ENCODE measurements at regions not wholly inside any gene's neighbourhood (a gene's known extent, or its start where the extent isn't known, plus 50 kb on each side); places are given as distances from the start of the nearest gene placed in this dataset.
"Not testable (repeated sequence)": the region's sequence is repeated elsewhere in the genome, so short reads cannot be mapped to it uniquely, and the experiment has no call there.

GRCh38 chr3:48101301-48101650, 85.1 kb upstream of the MAP4 start:
- DNase-seq (ENCODE audit: low read depth): not testable (repeated sequence)

- DNase-seq (ENCODE audit: low read depth): no peak
Measured at GRCh38 chr3:48092270-48092669, 76.1 kb upstream of the MAP4 start.

GRCh38 chr3:48090166-48090939, 74.1 kb upstream of the MAP4 start:
- no peak for DNase-seq (ENCODE audit: low read depth)

- peak; percentile 98 for DNase-seq (ENCODE audit: low read depth)
Measured at GRCh38 chr3:48088749-48089466, 72.7 kb upstream of the MAP4 start.

- peak; percentile 39 for DNase-seq (ENCODE audit: low read depth)
Measured at GRCh38 chr3:48088056-48088748, 72.0 kb upstream of the MAP4 start.

GRCh38 chr3:48086705-48087104, 70.5 kb upstream of the MAP4 start:
- peak; percentile 30 for DNase-seq (ENCODE audit: low read depth)

- no peak for DNase-seq (ENCODE audit: low read depth)
Measured at GRCh38 chr3:48084929-48085328, 68.7 kb upstream of the MAP4 start.

GRCh38 chr3:48084170-48084569, 68.0 kb upstream of the MAP4 start:
- no peak for DNase-seq (ENCODE audit: low read depth)

- no peak for DNase-seq (ENCODE audit: low read depth)
Measured at GRCh38 chr3:48082580-48083184, 66.5 kb upstream of the MAP4 start.

- DNase-seq (ENCODE audit: low read depth): peak; percentile 28
Measured at GRCh38 chr3:48077815-48078214, 61.6 kb upstream of the MAP4 start.

GRCh38 chr3:48070030-48070429, 53.8 kb upstream of the MAP4 start:
- DNase-seq (ENCODE audit: low read depth): no peak

- no peak for DNase-seq (ENCODE audit: low read depth)
Measured at GRCh38 chr3:48069339-48069738, 53.1 kb upstream of the MAP4 start.

GRCh38 chr3:48068886-48069285, 52.7 kb upstream of the MAP4 start:
- DNase-seq (ENCODE audit: low read depth): no peak

- DNase-seq (ENCODE audit: low read depth): not testable (repeated sequence)
Measured at GRCh38 chr3:48068320-48068719, 52.1 kb upstream of the MAP4 start.

GRCh38 chr3:48067271-48067670, 51.1 kb upstream of the MAP4 start:
- no peak for DNase-seq (ENCODE audit: low read depth)
